CD4-positive, CD25-positive, alpha-beta regulatory T cell (primary cell): ENCODE measurements at regions not wholly inside any gene's neighbourhood (a gene's known extent, or its start where the extent isn't known, plus 50 kb on each side); places are given as distances from the start of the nearest gene placed in this dataset.

ENCODE experiments used
- ATAC-seq, 2 donors: fragments of 150-1000 bp; cut with Tn5 transposase; one replicate each; pipeline ENCODE4 v1.10.0; 2021; ENCODE audit warnings: low read depth in 2 of 2, moderate number of reproducible peaks in 2 of 2, moderate library complexity in 1 of 2
- DNase-seq, 3 donors: peaks; one replicate each; pipeline versions ENCODE4 v3.0.0 to v3.0.0-alpha.2; 2012 to 2022; ENCODE audit warnings: mixed read lengths in 1 of 3
- H3K27ac ChIP-seq: one replicate; pipeline ENCODE4 v1.7.0; 2013; ENCODE audit warnings: mild to moderate bottlenecking, low read length; ENCODE audit not compliant: insufficient read depth, poor library complexity, severe bottlenecking
- H3K27me3 ChIP-seq: one replicate; pipeline ENCODE4 v1.7.0; 2013; ENCODE audit warnings: low read length; ENCODE audit not compliant: control insufficient read depth, insufficient read depth
- H3K36me3 ChIP-seq: one replicate; pipeline ENCODE4 v1.7.0; 2013; ENCODE audit warnings: mild to moderate bottlenecking, low read length, moderate library complexity; ENCODE audit not compliant: control insufficient read depth, insufficient read depth
- H3K4me1 ChIP-seq: 2 replicates; pipeline ENCODE4 v1.7.0; 2013; ENCODE audit warnings: mild to moderate bottlenecking, low read length; ENCODE audit not compliant: insufficient read depth, control insufficient read depth, poor library complexity, severe bottlenecking
- H3K4me3 ChIP-seq: one replicate; pipeline ENCODE4 v1.7.0; 2013; ENCODE audit warnings: low read depth, mild to moderate bottlenecking, low read length, moderate library complexity
- H3K9me3 ChIP-seq, 2 experiments: 1 replicate in 1 of 2; 2 replicates in 1 of 2; pipeline ENCODE4 v1.7.0; 2013; ENCODE audit warnings: low read length in 2 of 2, mild to moderate bottlenecking in 1 of 2, moderate library complexity in 1 of 2; ENCODE audit not compliant: control insufficient read depth in 2 of 2
- H3K27ac Mint-ChIP-seq, 3 donors: one replicate each; pipeline ENCODE4 v1.8.0; 2020 to 2022; ENCODE audit warnings: mild to moderate bottlenecking in 3 of 3, mixed read lengths in 3 of 3, moderate library complexity in 2 of 3
- H3K27me3 Mint-ChIP-seq: one replicate; pipeline ENCODE4 v1.8.0; 2022; ENCODE audit warnings: mild to moderate bottlenecking, mixed read lengths
- H3K36me3 Mint-ChIP-seq: one replicate; pipeline ENCODE4 v1.8.0; 2020; ENCODE audit warnings: mixed read lengths
- H3K4me1 Mint-ChIP-seq, 4 donors: one replicate each; pipeline ENCODE4 v1.8.0; 2020 to 2022; ENCODE audit warnings: mixed read lengths in 4 of 4, mild to moderate bottlenecking in 1 of 4
- H3K4me3 Mint-ChIP-seq, 4 donors: one replicate each; pipeline ENCODE4 v1.8.0; 2020 to 2022; ENCODE audit warnings: mild to moderate bottlenecking in 4 of 4, mixed read lengths in 4 of 4, moderate library complexity in 3 of 4
- H3K9me3 Mint-ChIP-seq, 7 donors: one replicate each; pipeline ENCODE4 v1.8.0; 2020 to 2022; ENCODE audit warnings: mixed read lengths in 7 of 7, mild to moderate bottlenecking in 3 of 7, moderate library complexity in 2 of 7

- Mint-ChIP-seq H3K36me3 (no peaks in the 10 kb centered on the region), H3K9me3 (peaks cover 0 to 2% (median 0%) of the 10 kb centered on the region in 7 donors), H3K4me3 (no peak overlapping the region), H3K27ac (no peak overlapping the region), H3K27me3 (no peaks in the 10 kb centered on the region), H3K4me1 (no peaks in the 10 kb centered on the region)
- Histone ChIP-seq H3K4me3 (no peak overlapping the region), H3K4me1 (no peaks in the 10 kb centered on the region), H3K36me3 (no peaks in the 10 kb centered on the region), H3K9me3 (no peaks in the 10 kb centered on the region), H3K27me3 (no peaks in the 10 kb centered on the region), H3K27ac (no peak overlapping the region)
- no peak for ATAC-seq
- DNase-seq: no peak
Observed at GRCh38 chr1:243996223-243996622, 54.9 kb upstream of the ZBTB18 start.

DNA sequence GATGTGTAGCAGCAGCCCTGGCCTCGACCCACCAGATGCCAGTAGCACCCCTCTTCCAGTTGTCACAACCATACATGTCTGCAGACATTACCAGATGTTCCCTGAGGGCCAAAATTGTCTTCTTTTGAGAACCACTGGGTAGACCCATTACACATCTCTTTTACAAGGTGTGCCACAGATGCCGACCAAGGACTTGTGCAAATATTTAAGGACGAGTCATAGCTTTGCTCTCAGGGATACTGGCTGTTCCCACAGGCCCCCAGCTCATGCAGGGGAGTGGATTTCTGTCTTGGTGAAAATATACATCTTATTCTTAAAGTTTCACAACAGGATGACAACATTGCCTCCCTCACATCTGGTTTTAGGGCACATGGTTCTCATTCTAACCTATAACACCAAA, 59.4 kb upstream of the ZBTB18 start:
- peaks cover 0 to 7% (median 3%) of the 10 kb centered on the region in 7 donors for H3K9me3 Mint-ChIP-seq
- Histone ChIP-seq H3K4me3 (no peak overlapping the region), H3K4me1 (no peaks in the 10 kb centered on the region), H3K27me3 (no peaks in the 10 kb centered on the region), H3K9me3 (no peaks in the 10 kb centered on the region), H3K27ac (no peak overlapping the region), H3K36me3 (no peaks in the 10 kb centered on the region)
- no peak overlapping the region for H3K4me3 Mint-ChIP-seq
- peaks cover 10% of the 10 kb centered on the region for H3K27me3 Mint-ChIP-seq
- ATAC-seq (no peak), DNase-seq (no peak)
- H3K36me3 Mint-ChIP-seq: no peaks in the 10 kb centered on the region
- no peaks in the 10 kb centered on the region for H3K4me1 Mint-ChIP-seq
- no peak overlapping the region for H3K27ac Mint-ChIP-seq

DNA sequence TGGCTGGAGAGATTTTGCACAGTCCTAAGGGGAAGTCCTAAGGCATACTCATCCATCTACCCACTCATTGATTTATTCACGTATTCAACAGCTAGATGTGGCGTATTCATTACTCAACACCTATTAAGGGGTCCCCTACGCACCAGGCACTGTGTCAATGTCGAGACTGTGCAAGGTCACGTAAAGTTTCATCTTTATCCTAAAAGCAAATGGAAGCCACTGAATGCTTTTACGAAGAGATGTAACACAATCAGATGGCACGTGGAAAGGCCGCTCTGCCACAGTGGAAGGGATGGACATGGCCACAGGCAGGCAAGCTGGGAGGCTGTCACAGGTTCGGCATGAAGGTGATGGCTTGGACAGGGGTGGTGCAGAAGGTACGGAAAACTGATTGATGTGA, 66.3 kb upstream of the ZBTB18 start:
- Mint-ChIP-seq H3K4me3 (no peak overlapping the region), H3K9me3 (peaks cover 0 to 5% (median under 1%) of the 10 kb centered on the region in 7 donors), H3K4me1 (no peaks in the 10 kb centered on the region), H3K27ac (no peak overlapping the region), H3K27me3 (peaks cover 10% of the 10 kb centered on the region), H3K36me3 (no peaks in the 10 kb centered on the region)
- no peak for DNase-seq
- Histone ChIP-seq H3K27ac (no peak overlapping the region), H3K27me3 (no peaks in the 10 kb centered on the region), H3K9me3 (no peaks in the 10 kb centered on the region), H3K36me3 (no peaks in the 10 kb centered on the region), H3K4me1 (no peaks in the 10 kb centered on the region), H3K4me3 (no peak overlapping the region)
- no peak for ATAC-seq

DNA sequence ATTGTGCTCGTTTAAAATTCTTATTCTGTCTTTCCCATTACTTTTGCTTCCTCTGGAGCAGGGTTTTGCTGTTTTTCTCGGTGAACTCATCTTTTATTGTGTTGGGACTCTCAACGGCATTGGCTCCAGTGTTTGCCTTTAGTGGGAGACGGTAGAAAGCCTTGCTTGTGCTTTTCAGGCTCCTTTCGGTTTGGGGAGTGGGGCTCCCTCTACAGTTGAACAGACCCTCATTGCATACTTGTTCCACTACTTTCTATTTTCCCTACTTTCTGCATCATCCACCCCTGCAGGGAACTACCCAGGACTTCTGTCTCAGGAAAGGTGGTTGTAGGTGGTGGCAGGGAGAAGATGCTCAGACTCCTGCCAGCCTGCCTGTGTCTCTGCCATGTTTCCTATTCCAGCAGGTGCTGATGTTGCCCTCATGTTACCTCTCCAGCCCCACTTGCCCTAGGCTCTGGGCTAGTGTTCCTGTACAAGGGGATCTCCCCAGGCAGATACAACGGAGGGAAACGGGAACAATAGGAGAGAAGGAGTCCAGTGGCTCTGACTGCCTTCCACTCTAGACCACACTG, 68.5 kb upstream of the ZBTB18 start:
- no peaks in the 10 kb centered on the region for H3K27me3 Mint-ChIP-seq
- no peaks in the 10 kb centered on the region for H3K4me1 ChIP-seq
- H3K27ac ChIP-seq: no peak overlapping the region
- no peaks in the 10 kb centered on the region for H3K4me1 Mint-ChIP-seq
- H3K9me3 Mint-ChIP-seq: peaks cover 0 to 3% (median 0%) of the 10 kb centered on the region in 7 donors
- DNase-seq (no peak), ATAC-seq (no peak)
- no peaks in the 10 kb centered on the region for H3K27me3 ChIP-seq
- no peak overlapping the region for H3K4me3 ChIP-seq
- no peaks in the 10 kb centered on the region for H3K36me3 Mint-ChIP-seq
- H3K9me3 ChIP-seq: no peaks in the 10 kb centered on the region
- no peaks in the 10 kb centered on the region for H3K36me3 ChIP-seq
- no peak overlapping the region for H3K27ac Mint-ChIP-seq
- H3K4me3 Mint-ChIP-seq: no peak overlapping the region

DNA sequence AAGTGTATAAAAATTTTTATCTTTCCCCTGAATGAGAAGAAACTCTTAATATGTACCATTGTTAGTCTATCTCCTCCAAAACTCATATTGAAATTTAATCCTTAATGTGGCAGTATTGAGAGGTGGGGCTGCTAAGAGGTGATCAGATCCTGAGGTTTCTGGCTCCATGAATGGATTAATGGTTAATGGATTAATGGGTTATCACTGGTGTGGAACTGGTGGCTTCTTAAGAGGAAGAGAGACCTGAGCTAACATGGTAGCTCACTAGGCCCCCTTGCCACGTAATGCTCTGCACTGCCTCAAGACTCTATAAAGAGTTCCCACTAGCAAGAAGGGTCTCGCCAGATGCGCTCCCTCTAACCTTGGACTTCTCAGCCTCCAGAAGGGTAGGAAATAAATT, 70.6 kb upstream of the ZBTB18 start:
- H3K36me3 Mint-ChIP-seq: no peaks in the 10 kb centered on the region
- H3K9me3 ChIP-seq: no peaks in the 10 kb centered on the region
- peaks cover 0 to 3% (median 0%) of the 10 kb centered on the region in 7 donors for H3K9me3 Mint-ChIP-seq
- ATAC-seq: no peak
- H3K27ac ChIP-seq: no peak overlapping the region
- H3K36me3 ChIP-seq: no peaks in the 10 kb centered on the region
- DNase-seq: no peak
- H3K4me1 Mint-ChIP-seq: peaks cover 0 to 2% (median 0%) of the 10 kb centered on the region in 4 donors
- H3K4me1 ChIP-seq: no peaks in the 10 kb centered on the region
- H3K27ac Mint-ChIP-seq: no peak overlapping the region
- no peaks in the 10 kb centered on the region for H3K27me3 ChIP-seq
- H3K4me3 Mint-ChIP-seq: no peak overlapping the region
- no peaks in the 10 kb centered on the region for H3K27me3 Mint-ChIP-seq
- H3K4me3 ChIP-seq: no peak overlapping the region

- DNase-seq: no peak
- Histone ChIP-seq H3K36me3 (no peaks in the 10 kb centered on the region), H3K4me1 (no peaks in the 10 kb centered on the region), H3K4me3 (no peak overlapping the region), H3K9me3 (no peaks in the 10 kb centered on the region), H3K27me3 (no peaks in the 10 kb centered on the region), H3K27ac (no peak overlapping the region)
- Mint-ChIP-seq H3K27me3 (no peaks in the 10 kb centered on the region), H3K4me1 (peaks cover 0 to 4% (median 0%) of the 10 kb centered on the region in 4 donors), H3K9me3 (peaks cover 0 to 3% (median 0%) of the 10 kb centered on the region in 7 donors), H3K36me3 (no peaks in the 10 kb centered on the region), H3K27ac (no peak overlapping the region), H3K4me3 (no peak overlapping the region)
- ATAC-seq: no peak
Observed at GRCh38 chr1:243980071-243980470, 71.0 kb upstream of the ZBTB18 start.

- Mint-ChIP-seq H3K27me3 (no peaks in the 10 kb centered on the region), H3K4me1 (peaks cover 0 to 4% (median 0%) of the 10 kb centered on the region in 4 donors), H3K9me3 (peaks cover 0 to 3% (median 0%) of the 10 kb centered on the region in 7 donors), H3K27ac (no peak overlapping the region), H3K4me3 (no peak overlapping the region), H3K36me3 (no peaks in the 10 kb centered on the region)
- no peaks in the 10 kb centered on the region for H3K9me3 ChIP-seq
- H3K27ac ChIP-seq: no peak overlapping the region
- H3K27me3 ChIP-seq: no peaks in the 10 kb centered on the region
- no peaks in the 10 kb centered on the region for H3K36me3 ChIP-seq
- DNase-seq (no peak), ATAC-seq (no peak)
- H3K4me1 ChIP-seq: no peaks in the 10 kb centered on the region
- no peak overlapping the region for H3K4me3 ChIP-seq
Observed at GRCh38 chr1:243979396-243979795, 71.7 kb upstream of the ZBTB18 start.

DNA sequence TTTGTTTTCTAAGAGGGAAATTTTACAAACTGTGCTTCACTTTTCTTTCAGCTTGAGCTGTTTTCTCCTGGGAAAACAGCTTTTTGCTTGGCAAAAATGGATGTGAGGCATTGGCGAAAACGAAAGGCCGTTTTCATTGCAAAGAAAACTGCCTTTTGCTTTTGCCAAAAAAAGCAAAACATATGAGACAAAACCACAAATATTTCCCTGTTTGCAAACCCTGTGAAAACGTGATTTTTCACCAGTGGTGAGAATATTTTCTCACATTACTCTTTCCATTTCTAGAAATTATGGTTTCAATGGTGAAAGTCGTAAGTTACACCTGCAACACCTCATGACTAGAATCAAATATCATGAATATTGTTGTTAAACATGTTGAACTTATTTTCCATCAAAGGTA, 74.0 kb upstream of the ZBTB18 start:
- H3K4me1 ChIP-seq: no peaks in the 10 kb centered on the region
- H3K36me3 Mint-ChIP-seq: no peaks in the 10 kb centered on the region
- H3K27me3 ChIP-seq: peaks cover 2% of the 10 kb centered on the region
- H3K27me3 Mint-ChIP-seq: peaks cover 1% of the 10 kb centered on the region
- no peak overlapping the region for H3K27ac ChIP-seq
- no peak overlapping the region for H3K27ac Mint-ChIP-seq
- H3K4me3 ChIP-seq: no peak overlapping the region
- no peaks in the 10 kb centered on the region for H3K36me3 ChIP-seq
- no peak overlapping the region for H3K4me3 Mint-ChIP-seq
- ATAC-seq (no peak), DNase-seq (no peak)
- no peaks in the 10 kb centered on the region for H3K9me3 ChIP-seq
- H3K9me3 Mint-ChIP-seq: peaks cover 0 to 3% (median 0%) of the 10 kb centered on the region in 7 donors
- H3K4me1 Mint-ChIP-seq: peaks cover 0 to 4% (median 0%) of the 10 kb centered on the region in 4 donors
